ENCODE measurements at regions not wholly inside any gene's neighbourhood (a gene's known extent, or its start where the extent isn't known, plus 50 kb on each side); places are given as distances from the start of the nearest gene placed in this dataset.

DNA sequence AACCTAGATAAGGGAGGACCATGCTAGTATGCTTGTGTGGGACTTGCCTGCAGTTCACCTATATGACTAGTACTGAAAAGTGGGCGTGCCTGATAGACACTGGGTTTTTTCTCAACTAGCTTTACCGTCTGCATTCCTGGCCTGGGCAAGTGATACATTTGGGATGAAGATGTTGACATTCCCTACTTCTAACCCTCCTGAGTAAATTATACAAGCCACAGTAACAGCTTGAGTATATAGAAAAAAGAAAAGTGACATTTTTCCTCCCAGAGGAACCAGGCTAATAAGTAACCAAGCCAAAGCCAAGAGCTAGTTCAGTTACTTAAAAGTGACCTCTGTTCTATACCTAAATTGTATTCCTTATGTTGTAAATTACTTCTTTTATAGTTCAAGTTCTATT, 153.8 kb upstream of the CYLC2 start:
- TF ChIP-seq, protein P1, sequence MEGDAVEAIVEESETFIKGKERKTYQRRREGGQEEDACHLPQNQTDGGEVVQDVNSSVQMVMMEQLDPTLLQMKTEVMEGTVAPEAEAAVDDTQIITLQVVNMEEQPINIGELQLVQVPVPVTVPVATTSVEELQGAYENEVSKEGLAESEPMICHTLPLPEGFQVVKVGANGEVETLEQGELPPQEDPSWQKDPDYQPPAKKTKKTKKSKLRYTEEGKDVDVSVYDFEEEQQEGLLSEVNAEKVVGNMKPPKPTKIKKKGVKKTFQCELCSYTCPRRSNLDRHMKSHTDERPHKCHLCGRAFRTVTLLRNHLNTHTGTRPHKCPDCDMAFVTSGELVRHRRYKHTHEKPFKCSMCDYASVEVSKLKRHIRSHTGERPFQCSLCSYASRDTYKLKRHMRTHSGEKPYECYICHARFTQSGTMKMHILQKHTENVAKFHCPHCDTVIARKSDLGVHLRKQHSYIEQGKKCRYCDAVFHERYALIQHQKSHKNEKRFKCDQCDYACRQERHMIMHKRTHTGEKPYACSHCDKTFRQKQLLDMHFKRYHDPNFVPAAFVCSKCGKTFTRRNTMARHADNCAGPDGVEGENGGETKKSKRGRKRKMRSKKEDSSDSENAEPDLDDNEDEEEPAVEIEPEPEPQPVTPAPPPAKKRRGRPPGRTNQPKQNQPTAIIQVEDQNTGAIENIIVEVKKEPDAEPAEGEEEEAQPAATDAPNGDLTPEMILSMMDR (IDR thresholded peaks at IDR 0.05), result no peak
- no peak for TF ChIP-seq REST (IDR thresholded peaks at IDR 0.05; ENCODE audit: insufficient read depth in 1 of 2, low read depth in 2 of 2, low read length in 1 of 2)
